ENCODE measurements at regions not wholly inside any gene's neighbourhood (a gene's known extent, or its start where the extent isn't known, plus 50 kb on each side); places are given as distances from the start of the nearest gene placed in this dataset.

DNA sequence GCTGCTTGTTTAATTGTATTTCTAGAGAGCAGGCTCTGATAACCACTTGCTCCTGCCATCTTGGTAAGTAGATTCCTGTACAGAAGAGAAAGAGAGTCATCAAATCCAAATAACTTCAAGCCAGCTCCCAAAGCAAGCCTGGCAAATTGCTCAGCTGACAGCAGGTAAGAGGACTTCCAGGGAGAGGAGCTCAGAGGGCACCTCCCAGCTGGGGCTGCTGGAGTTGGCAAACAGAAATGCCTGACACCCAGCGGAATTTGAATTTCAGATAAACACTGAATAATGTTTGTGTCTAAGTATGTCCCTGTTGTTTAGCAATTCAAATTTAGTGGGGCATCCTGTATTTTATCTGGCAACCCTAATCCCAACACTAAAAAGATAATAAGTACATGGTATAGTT lies 86.2 kb downstream of the MYL12B start:
- TF ChIP-seq, protein P1, sequence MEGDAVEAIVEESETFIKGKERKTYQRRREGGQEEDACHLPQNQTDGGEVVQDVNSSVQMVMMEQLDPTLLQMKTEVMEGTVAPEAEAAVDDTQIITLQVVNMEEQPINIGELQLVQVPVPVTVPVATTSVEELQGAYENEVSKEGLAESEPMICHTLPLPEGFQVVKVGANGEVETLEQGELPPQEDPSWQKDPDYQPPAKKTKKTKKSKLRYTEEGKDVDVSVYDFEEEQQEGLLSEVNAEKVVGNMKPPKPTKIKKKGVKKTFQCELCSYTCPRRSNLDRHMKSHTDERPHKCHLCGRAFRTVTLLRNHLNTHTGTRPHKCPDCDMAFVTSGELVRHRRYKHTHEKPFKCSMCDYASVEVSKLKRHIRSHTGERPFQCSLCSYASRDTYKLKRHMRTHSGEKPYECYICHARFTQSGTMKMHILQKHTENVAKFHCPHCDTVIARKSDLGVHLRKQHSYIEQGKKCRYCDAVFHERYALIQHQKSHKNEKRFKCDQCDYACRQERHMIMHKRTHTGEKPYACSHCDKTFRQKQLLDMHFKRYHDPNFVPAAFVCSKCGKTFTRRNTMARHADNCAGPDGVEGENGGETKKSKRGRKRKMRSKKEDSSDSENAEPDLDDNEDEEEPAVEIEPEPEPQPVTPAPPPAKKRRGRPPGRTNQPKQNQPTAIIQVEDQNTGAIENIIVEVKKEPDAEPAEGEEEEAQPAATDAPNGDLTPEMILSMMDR (IDR thresholded peaks at IDR 0.05): no peak
- no peak for TF ChIP-seq POLR2A (IDR thresholded peaks at IDR 0.05)

All from prostate gland (tissue), 2 donors.